HG03565 (cell line): ENCODE measurements at regions not wholly inside any gene's neighbourhood (a gene's known extent, or its start where the extent isn't known, plus 50 kb on each side); places are given as distances from the start of the nearest gene placed in this dataset.

Experiments
- ATAC-seq: cut with Tn5 transposase; IDR thresholded peaks from one replicate; pipeline ENCODE4 v1.9.1; 2021; ENCODE audit warnings: mild to moderate bottlenecking, moderate library complexity; ENCODE audit not compliant: unreplicated experiment

DNA sequence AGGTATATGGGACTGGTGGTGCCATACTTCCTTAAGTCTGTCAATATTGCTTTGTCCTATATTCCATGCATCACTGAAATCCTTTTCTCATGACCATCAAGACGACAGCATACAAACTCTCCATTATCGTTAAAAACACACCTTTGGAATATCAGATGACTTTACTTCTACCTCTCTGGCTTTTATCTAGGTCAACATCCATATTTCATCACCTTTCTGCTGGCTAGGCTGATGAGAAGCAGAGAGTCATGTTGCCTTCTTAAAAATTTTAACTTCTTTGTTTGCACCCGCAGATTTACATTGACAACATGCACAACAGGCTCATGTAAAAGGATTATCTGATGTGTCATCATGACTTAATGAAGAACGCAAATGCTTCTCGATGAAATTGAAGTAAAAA is 771.4 kb downstream of the OLFM4 start:
- ATAC-seq = no peak

DNA sequence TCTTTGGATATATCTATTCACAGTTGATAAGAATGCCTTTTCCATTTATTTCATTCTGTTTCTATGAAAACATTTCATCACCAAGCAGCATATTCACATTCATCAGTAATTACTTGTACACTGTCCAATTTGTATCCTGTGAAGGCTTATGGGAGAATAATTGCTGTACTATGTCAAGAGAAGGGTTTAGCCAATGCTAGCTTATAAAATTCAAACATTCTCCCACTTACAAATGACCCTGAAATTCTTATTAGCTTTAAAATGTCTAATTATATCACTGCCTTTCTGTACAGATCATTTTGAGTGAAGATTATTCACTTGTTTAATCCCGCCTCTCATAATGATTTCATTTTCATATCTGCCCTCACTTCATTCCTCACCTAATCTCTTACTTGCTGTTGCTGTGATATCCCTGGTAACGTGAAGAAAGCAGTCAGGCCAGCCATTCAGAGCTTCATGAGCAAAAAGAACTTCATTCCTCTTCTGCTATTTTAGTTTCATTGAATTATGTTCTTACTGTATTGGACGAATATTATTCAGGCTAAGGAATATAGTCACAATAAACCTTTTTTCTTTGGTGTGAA is 778.7 kb downstream of the OLFM4 start:
- no peak for ATAC-seq

DNA sequence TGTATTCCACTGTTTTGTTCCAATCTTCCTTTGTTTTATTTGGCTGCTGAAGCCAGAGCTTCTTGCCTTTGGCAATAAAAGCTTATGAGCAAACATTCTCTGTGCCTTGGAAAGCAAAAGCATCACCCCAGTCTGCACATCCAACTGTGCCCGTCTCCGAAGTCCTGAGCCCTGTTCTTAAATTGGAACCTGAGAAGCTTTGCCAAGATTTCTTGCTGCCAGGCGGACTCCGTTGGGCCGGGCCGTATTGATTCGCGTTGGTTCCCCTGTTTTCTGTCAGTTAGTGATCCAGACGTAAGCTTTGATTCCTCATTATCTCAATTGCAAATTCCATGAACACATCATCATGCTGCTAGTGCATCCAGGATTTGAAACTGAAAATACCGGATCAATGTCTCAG is 793.0 kb downstream of the OLFM4 start:
- no peak for ATAC-seq

DNA sequence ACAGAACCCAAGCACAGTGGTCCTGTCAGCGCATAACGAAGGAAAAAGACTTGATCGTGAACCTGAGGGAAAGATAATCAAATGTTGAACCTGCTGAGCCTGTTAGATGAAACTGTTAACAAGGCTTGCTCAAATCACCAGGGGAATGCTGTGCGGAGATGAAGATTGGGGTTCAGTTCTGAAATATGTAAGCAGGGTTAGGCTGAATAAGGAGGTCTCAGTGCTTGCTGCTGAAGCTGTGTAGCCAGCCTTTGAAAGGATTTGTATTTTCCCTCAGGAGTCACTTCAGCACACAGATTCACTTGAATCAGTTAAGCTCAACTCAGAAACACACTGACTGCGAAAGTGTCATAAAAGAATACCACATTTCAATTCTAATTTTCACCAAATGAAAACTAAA is 793.5 kb downstream of the OLFM4 start:
- no peak for ATAC-seq

- no peak for ATAC-seq
Observed at GRCh38 chr13:53839461-53839860, 810.8 kb downstream of the OLFM4 start.

- ATAC-seq = no peak
Observed at GRCh38 chr13:53844473-53845146, 816.0 kb downstream of the OLFM4 start.

DNA sequence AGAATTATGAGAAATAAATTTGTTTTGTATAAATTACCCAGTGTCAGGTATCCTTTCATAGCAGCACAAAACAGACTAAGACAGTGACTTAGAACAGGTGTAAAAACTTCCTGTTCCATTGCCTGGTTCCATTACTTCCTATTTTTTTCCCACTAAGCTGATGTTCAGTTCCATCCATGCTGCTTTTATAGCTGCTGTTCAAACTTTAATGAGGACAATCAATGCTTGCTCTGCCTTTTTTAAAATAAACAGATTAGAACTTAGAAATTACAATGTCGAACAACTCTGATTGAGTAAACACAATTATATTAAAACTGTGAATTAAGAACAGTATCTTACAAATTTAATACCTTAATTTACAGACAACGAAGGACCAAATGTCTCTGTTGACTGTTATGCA is 818.9 kb downstream of the OLFM4 start:
- ATAC-seq = no peak

DNA sequence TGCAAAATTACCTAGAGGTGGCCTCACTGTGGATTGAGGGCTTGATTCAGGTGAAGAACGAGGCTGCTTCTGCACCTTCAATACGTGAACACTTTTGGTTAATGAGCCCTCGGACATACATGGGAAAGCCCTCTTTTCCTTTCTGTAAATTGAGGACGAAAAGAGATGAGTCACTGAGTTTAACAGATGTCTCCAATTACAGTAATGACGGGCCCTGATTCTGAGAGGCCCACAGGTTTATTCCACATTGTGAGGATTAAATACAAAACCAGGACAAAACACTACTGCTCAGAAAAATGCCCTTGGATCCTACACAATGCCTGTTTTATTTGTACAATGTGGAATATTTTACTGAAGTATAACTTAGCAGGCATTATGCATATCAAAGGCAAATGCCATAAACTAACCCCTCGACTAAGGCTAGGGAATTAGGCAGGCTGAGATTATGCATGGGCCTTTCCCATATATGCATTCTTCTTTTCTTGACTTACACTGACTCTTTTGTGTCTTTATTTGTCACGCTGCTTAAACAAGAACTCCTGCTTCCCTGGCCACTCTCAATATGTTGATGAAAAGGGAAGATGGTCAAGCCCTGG is 819.9 kb downstream of the OLFM4 start:
- ATAC-seq = no peak

GRCh38 chr13:53854321-53854720 is 825.7 kb downstream of the OLFM4 start:
- no peak for ATAC-seq

- no peak for ATAC-seq
Observed at GRCh38 chr13:53856573-53857195, 828.1 kb downstream of the OLFM4 start.

- no peak for ATAC-seq
Observed at GRCh38 chr13:53863520-53863919, 834.9 kb downstream of the OLFM4 start.

- ATAC-seq = no peak
Observed at GRCh38 chr13:53873558-53873957, 844.9 kb downstream of the OLFM4 start.

DNA sequence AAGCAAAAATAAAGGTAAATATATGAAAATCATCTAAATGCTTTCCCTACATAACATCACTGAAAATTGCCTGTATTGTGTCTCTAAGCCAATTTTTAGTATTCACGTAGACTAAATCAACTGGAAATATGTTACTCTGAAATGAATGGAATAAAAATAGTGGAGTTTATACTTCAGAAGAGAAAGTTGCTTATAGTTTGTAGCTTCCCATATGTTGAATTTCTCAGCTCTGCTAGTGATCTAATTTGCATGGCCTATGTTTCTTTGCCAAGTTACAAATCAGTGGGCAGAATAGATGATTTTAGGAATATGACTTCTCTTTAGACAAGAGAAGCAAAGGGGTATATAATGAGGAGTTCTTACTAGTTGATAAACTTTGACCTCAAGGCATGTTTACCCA is 850.2 kb downstream of the OLFM4 start:
- no peak for ATAC-seq

GRCh38 chr13:53885997-53886396 is 857.4 kb downstream of the OLFM4 start:
- peak; percentile 64 for ATAC-seq

- no peak for ATAC-seq
Observed at GRCh38 chr13:53890696-53891095, 862.1 kb downstream of the OLFM4 start.

DNA sequence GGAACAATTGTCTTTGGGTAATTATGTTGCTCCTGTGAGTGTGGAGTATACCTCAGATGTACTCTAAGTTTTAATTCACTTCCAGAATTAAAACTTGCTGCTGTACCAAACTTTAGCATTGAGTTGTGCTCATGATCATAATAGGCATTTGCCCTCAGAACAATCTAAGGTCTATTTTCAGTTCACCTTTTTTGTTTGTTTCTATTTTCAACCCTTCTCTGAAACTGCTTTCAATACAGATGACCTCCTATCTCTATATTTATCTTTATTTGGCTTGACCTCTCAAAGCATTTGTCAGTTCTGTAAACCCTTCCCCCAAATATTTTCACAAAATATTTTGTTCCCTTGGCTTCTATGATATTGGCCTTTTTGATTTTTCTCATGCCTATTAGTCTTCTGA is 873.0 kb downstream of the OLFM4 start:
- ATAC-seq = no peak

GRCh38 chr13:53907891-53908290 is 879.3 kb downstream of the OLFM4 start:
- ATAC-seq = no peak

DNA sequence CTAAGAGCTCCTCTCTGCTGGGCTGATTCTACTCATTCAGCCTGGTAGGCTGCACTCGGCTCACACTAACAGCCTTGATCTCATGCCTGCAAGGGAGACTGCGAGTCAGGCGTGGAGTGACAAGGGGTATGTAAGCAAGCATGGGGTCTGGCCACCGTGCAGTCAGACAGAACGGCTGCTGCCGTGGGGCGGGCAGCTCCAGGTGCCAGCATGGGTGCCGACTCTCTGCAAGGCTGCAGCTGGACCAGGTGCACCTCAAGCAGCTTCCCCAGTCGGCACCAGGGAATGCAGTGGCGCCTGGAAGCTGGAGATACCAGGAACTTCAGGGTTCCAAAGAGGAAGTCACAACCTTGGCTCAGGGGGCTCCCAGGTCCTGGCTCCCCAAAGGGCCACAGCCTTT is 892.3 kb downstream of the OLFM4 start:
- no peak for ATAC-seq

DNA sequence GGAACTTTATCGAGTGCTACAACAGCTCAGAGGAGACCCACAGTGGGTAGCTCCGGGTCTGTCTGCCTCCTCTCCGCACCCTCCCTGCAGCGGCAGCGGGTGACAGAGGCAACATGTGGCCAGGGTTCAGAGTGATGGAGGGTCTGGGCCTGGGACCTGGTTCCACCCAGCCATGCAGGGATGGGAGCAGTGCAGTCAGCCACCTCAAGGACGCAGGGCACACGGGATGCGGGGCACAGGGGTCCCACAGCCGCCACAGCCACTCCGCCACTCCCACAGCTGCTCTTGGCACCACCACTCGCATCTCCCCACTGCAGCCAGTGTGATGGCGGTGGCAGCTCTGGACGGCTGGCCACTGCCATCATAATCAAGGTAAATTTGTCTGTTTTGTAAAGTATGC is 892.9 kb downstream of the OLFM4 start:
- ATAC-seq = no peak

GRCh38 chr13:53941588-53942190 is 913.1 kb downstream of the OLFM4 start:
- no peak for ATAC-seq

DNA sequence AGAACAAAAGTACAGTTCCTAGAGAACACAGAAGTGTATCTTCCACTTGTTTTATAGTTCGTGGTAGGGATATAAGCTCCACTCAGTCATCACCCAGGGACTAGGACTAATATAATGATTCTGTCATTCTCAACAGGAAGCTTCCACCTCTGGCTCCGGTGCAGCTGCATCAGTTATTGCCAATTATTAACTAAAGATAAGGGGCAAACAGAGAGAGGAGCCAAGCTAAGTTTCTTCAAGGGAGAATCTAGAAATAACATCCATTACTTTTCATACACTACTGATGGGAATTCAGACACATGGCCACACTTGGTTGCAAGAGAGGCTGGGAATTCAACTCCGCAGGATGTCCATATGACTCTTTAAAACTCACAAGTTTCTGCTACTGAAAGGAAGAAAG is 917.9 kb downstream of the OLFM4 start:
- ATAC-seq = no peak

GRCh38 chr13:53953183-53953582 is 924.6 kb downstream of the OLFM4 start:
- no peak for ATAC-seq
